ENCODE measurements at regions not wholly inside any gene's neighbourhood (a gene's known extent, or its start where the extent isn't known, plus 50 kb on each side); places are given as distances from the start of the nearest gene placed in this dataset.

GRCh38 chr12:34526946-34527345 lies 504.6 kb downstream of the ALG10 start:
- ChIA-PET POLR2A (no interaction called here), CTCF (no interaction called here)
- Histone ChIP-seq H3K9me3 (ENCODE audit: control extremely low read depth in 1 of 5, control insufficient read depth in 4 of 5, insufficient read depth in 2 of 5, low read depth in 1 of 5, low read length in 4 of 5) (peaks cover 0 to 25% (median 10%) of the 10 kb centered on the region in 5 experiments), H3K36me3 (ENCODE audit: control insufficient read depth in 4 of 4, insufficient read depth in 4 of 4, low read length in 3 of 4) (no peaks in the 10 kb centered on the region), H3K4me3 (ENCODE audit: control insufficient read depth in 1 of 7, extremely low read depth in 1 of 7, insufficient read depth in 4 of 7, low read depth in 2 of 7, low read length in 6 of 7) (no peak overlapping the region), H3K27me3 (replicated peaks in 2 of 5; ENCODE audit: control insufficient read depth in 4 of 5, insufficient read depth in 5 of 5, low read length in 4 of 5) (no peaks in the 10 kb centered on the region), H3K4me1 (ENCODE audit: control extremely low read depth in 1 of 4, control insufficient read depth in 4 of 4, insufficient read depth in 4 of 4, low read length in 3 of 4) (no peaks in the 10 kb centered on the region), H3K27ac (ENCODE audit: insufficient read depth in 1 of 2, low read depth in 1 of 2, low read length in 2 of 2, poor library complexity in 1 of 2, severe bottlenecking in 2 of 2) (no peak overlapping the region)
- WGBS (ENCODE audit: insufficient coverage) = 100% methylated on average over 2 of the region's 4 CpGs
- no peak for DNase-seq

DNA sequence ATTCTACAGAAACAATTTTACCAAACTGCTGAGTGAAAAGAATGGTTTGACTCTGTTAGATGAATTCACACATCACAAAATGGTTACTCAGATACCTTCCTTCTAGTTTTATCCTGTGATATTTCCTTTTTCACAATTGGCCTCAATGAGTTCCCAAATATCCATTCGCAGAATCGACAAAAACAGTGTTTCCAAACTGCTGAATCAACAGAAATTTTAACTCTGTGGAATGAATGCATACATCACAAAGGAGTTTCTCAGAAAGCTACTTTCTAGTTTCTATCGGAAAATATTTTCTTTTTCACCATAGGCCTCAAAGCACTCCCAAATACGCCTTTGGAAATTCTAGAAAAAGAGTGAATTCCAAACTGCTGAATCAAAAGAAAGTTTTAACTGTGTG lies 525.0 kb downstream of the ALG10 start:
- ChIA-PET CTCF (no interaction called here), POLR2A (no interaction called here)
- 100% methylated on average over 2 of the region's 4 CpGs for WGBS (ENCODE audit: insufficient coverage)
- no peaks in the 10 kb centered on the region for H3K36me3 ChIP-seq (ENCODE audit: control insufficient read depth in 4 of 4, insufficient read depth in 4 of 4, low read length in 3 of 4)
- peaks cover 2 to 42% (median 14%) of the 10 kb centered on the region in 5 experiments for H3K9me3 ChIP-seq (ENCODE audit: control extremely low read depth in 1 of 5, control insufficient read depth in 4 of 5, insufficient read depth in 2 of 5, low read depth in 1 of 5, low read length in 4 of 5)
- H3K4me3 ChIP-seq (ENCODE audit: control insufficient read depth in 1 of 7, extremely low read depth in 1 of 7, insufficient read depth in 4 of 7, low read depth in 2 of 7, low read length in 6 of 7) = no peak overlapping the region
- H3K27me3 ChIP-seq (replicated peaks in 2 of 5; ENCODE audit: control insufficient read depth in 4 of 5, insufficient read depth in 5 of 5, low read length in 4 of 5) = no peaks in the 10 kb centered on the region
- no peak for DNase-seq
- no peaks in the 10 kb centered on the region for H3K4me1 ChIP-seq (ENCODE audit: control extremely low read depth in 1 of 4, control insufficient read depth in 4 of 4, insufficient read depth in 4 of 4, low read length in 3 of 4)
- no peak overlapping the region for H3K27ac ChIP-seq (ENCODE audit: insufficient read depth in 1 of 2, low read depth in 1 of 2, low read length in 2 of 2, poor library complexity in 1 of 2, severe bottlenecking in 2 of 2)

GRCh38 chr12:34591966-34592365 lies 569.7 kb downstream of the ALG10 start:
- 100% methylated on average over 1 of the region's 4 CpGs for WGBS (ENCODE audit: insufficient coverage)
- POLR2A ChIA-PET = no interaction called here
- no peaks in the 10 kb centered on the region for H3K4me1 ChIP-seq (ENCODE audit: control extremely low read depth in 1 of 4, control insufficient read depth in 4 of 4, insufficient read depth in 4 of 4, low read length in 3 of 4)

DNA sequence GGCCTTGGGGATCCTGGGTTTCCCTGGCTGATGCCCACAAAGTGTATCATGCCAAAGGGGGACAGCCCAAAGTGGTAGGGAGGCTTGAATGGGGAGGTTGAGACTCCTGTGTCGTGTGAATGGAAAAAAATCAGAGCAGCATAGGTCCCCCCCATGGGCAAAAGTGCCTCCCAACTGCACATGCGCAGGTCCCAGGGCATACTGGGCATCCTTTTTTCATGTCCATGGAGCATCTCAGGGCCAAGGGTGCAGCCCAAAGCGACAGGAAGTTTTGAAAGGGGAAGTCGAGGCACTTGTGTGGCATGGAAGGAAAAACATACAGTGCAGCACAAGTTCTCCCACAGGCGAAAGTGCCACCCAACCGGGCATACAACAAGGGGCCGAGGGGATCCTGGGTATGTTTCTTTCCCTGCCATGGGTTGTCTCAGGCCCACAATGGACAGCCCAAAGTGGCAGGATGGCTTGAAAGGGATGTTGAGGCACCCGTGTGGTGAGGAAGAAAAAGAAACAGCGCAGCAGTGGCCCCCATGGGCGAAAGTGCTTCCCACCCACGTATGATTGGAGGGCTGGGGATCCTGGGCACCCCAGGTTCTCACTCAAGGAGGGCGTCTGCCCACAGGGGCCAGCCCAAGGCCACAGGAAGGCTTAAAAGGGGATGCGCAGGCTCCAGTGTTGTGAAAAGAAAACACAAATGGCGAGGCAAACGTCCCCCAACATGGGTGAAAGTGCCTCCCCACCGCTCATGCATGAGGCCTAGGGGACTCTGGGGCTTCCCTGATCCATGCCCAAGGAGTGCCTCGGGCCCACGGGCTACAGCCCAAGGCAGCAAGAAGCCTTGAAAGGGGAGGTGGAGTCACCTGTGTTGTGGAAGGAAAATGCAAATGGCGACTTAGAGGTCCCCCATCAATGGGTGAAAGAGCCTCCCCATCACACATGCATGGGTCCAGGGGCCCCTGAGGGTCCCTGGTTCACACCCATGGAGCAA lies 573.7 kb downstream of the ALG10 start:
- POLR2A ChIA-PET = no interaction called here
- WGBS (ENCODE audit: insufficient coverage) = 75% methylated on average over 16 of the region's 19 CpGs
- no peak overlapping the region for H3K27ac ChIP-seq (ENCODE audit: insufficient read depth in 1 of 2, low read depth in 1 of 2, low read length in 2 of 2, poor library complexity in 1 of 2, severe bottlenecking in 2 of 2)
- DNase-seq = no peak
- H3K4me1 ChIP-seq (ENCODE audit: control extremely low read depth in 1 of 4, control insufficient read depth in 4 of 4, insufficient read depth in 4 of 4, low read length in 3 of 4) = no peaks in the 10 kb centered on the region
- peaks cover 2 to 71% (median 41%) of the 10 kb centered on the region in 5 experiments for H3K9me3 ChIP-seq (ENCODE audit: control extremely low read depth in 1 of 5, control insufficient read depth in 4 of 5, insufficient read depth in 2 of 5, low read depth in 1 of 5, low read length in 4 of 5)
- CTCF ChIA-PET = no interaction called here
- H3K27me3 ChIP-seq (replicated peaks in 2 of 5; ENCODE audit: control insufficient read depth in 4 of 5, insufficient read depth in 5 of 5, low read length in 4 of 5) = no peaks in the 10 kb centered on the region
- no peak overlapping the region for H3K4me3 ChIP-seq (ENCODE audit: control insufficient read depth in 1 of 7, extremely low read depth in 1 of 7, insufficient read depth in 4 of 7, low read depth in 2 of 7, low read length in 6 of 7)
- no peaks in the 10 kb centered on the region for H3K36me3 ChIP-seq (ENCODE audit: control insufficient read depth in 4 of 4, insufficient read depth in 4 of 4, low read length in 3 of 4)

More at GRCh38 chr12:34591966-34592365, 569.7 kb downstream of the ALG10 start:
- no peak overlapping the region for H3K27ac ChIP-seq (ENCODE audit: insufficient read depth in 1 of 2, low read depth in 1 of 2, low read length in 2 of 2, poor library complexity in 1 of 2, severe bottlenecking in 2 of 2)
- no peak for DNase-seq
- H3K36me3 ChIP-seq (ENCODE audit: control insufficient read depth in 4 of 4, insufficient read depth in 4 of 4, low read length in 3 of 4) = no peaks in the 10 kb centered on the region
- H3K9me3 ChIP-seq (ENCODE audit: control extremely low read depth in 1 of 5, control insufficient read depth in 4 of 5, insufficient read depth in 2 of 5, low read depth in 1 of 5, low read length in 4 of 5) = peaks cover 8 to 68% (median 18%) of the 10 kb centered on the region in 5 experiments
- CTCF ChIA-PET = interaction anchor here (1.4 kb wide), 1 partner anchor 15 kb away, joined by 3 read pairs; no protein-coding TSS in a partner anchor
- no peaks in the 10 kb centered on the region for H3K27me3 ChIP-seq (replicated peaks in 2 of 5; ENCODE audit: control insufficient read depth in 4 of 5, insufficient read depth in 5 of 5, low read length in 4 of 5)
- no peak overlapping the region for H3K4me3 ChIP-seq (ENCODE audit: control insufficient read depth in 1 of 7, extremely low read depth in 1 of 7, insufficient read depth in 4 of 7, low read depth in 2 of 7, low read length in 6 of 7)

DNA sequence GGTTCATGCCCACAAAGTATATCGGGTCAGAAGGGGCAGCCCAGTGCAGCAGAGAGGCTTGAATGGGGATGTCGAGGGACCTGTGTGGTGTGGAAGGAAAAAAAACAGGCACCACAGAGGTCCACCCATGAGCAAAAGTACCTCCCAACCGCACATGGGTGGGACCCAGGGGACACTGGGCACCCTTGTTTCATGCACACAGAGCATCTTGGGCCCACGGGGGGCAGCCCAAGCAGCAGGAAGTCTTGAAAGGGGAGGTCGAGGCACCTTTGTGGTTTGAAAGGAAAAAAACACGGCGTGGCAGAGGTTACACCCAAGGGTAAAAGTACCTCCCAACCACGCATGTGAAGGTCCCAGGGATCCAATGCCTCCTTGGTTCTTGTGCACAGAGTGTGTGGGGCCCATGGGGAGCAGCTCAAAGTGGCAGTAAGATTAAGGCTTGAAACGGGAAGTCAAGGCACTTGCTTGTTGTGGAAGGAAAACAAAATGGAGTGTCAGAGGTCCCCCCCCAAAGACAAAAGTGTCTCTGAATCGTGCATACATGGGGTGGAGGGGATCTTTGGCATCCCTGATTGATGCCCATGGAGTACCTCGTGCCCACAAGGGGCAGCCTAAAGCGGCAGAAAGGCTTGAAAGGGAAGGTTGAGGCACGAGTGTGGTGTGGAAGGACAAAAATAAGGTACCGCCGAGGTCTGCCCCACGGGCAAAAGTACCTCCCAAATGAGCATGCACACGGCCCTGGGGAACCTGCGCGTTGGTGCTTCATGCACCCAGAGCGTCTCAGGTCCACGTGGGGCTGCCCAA lies 575.5 kb downstream of the ALG10 start:
- ChIA-PET POLR2A (no interaction called here), CTCF (no interaction called here)
- Histone ChIP-seq H3K27me3 (replicated peaks in 2 of 5; ENCODE audit: control insufficient read depth in 4 of 5, insufficient read depth in 5 of 5, low read length in 4 of 5) (no peaks in the 10 kb centered on the region), H3K9me3 (ENCODE audit: control extremely low read depth in 1 of 5, control insufficient read depth in 4 of 5, insufficient read depth in 2 of 5, low read depth in 1 of 5, low read length in 4 of 5) (peaks cover 0 to 66% (median 50%) of the 10 kb centered on the region in 5 experiments), H3K4me3 (ENCODE audit: control insufficient read depth in 1 of 7, extremely low read depth in 1 of 7, insufficient read depth in 4 of 7, low read depth in 2 of 7, low read length in 6 of 7) (no peak overlapping the region), H3K36me3 (ENCODE audit: control insufficient read depth in 4 of 4, insufficient read depth in 4 of 4, low read length in 3 of 4) (no peaks in the 10 kb centered on the region), H3K4me1 (ENCODE audit: control extremely low read depth in 1 of 4, control insufficient read depth in 4 of 4, insufficient read depth in 4 of 4, low read length in 3 of 4) (no peaks in the 10 kb centered on the region), H3K27ac (ENCODE audit: insufficient read depth in 1 of 2, low read depth in 1 of 2, low read length in 2 of 2, poor library complexity in 1 of 2, severe bottlenecking in 2 of 2) (no peak overlapping the region)
- DNase-seq = no peak
- 65% methylated on average over 17 of the region's 21 CpGs for WGBS (ENCODE audit: insufficient coverage)

GRCh38 chr12:34598352-34598827 lies 576.1 kb downstream of the ALG10 start:
- H3K27me3 ChIP-seq (replicated peaks in 2 of 5; ENCODE audit: control insufficient read depth in 4 of 5, insufficient read depth in 5 of 5, low read length in 4 of 5) = no peaks in the 10 kb centered on the region
- no peak for DNase-seq
- ChIA-PET POLR2A (no interaction called here), CTCF (no interaction called here)
- H3K36me3 ChIP-seq (ENCODE audit: control insufficient read depth in 4 of 4, insufficient read depth in 4 of 4, low read length in 3 of 4) = no peaks in the 10 kb centered on the region
- H3K4me1 ChIP-seq (ENCODE audit: control extremely low read depth in 1 of 4, control insufficient read depth in 4 of 4, insufficient read depth in 4 of 4, low read length in 3 of 4) = no peaks in the 10 kb centered on the region
- H3K4me3 ChIP-seq (ENCODE audit: control insufficient read depth in 1 of 7, extremely low read depth in 1 of 7, insufficient read depth in 4 of 7, low read depth in 2 of 7, low read length in 6 of 7) = no peak overlapping the region
- no peak overlapping the region for H3K27ac ChIP-seq (ENCODE audit: insufficient read depth in 1 of 2, low read depth in 1 of 2, low read length in 2 of 2, poor library complexity in 1 of 2, severe bottlenecking in 2 of 2)
- WGBS (ENCODE audit: insufficient coverage) = 42% methylated on average over 5 of the region's 7 CpGs
- peaks cover 0 to 63% (median 56%) of the 10 kb centered on the region in 5 experiments for H3K9me3 ChIP-seq (ENCODE audit: control extremely low read depth in 1 of 5, control insufficient read depth in 4 of 5, insufficient read depth in 2 of 5, low read depth in 1 of 5, low read length in 4 of 5)

All from common myeloid progenitor, CD34-positive (primary cell).